ENCODE measurements at regions not wholly inside any gene's neighbourhood (a gene's known extent, or its start where the extent isn't known, plus 50 kb on each side); places are given as distances from the start of the nearest gene placed in this dataset.

- no peak overlapping the region for H3K4me3 Mint-ChIP-seq
- H3K27me3 ChIP-seq (ENCODE audit: insufficient read depth): no peaks in the 10 kb centered on the region
- no peaks in the 10 kb centered on the region for H3K36me3 ChIP-seq (ENCODE audit: insufficient read depth)
- peaks cover 19% of the 10 kb centered on the region for H3K4me1 ChIP-seq (ENCODE audit: insufficient read depth)
- peaks cover 23% of the 10 kb centered on the region for H3K4me1 Mint-ChIP-seq
- H3K9me2 ChIP-seq (ENCODE audit: insufficient read depth): no peaks in the 10 kb centered on the region
- H3K4me2 ChIP-seq: no peak overlapping the region
- H3K27me3 Mint-ChIP-seq (ENCODE audit: insufficient read depth, low read depth, poor library complexity): peaks cover 4% of the 10 kb centered on the region
- H3K79me2 ChIP-seq (replicated peaks; ENCODE audit: insufficient read depth): no peaks in the 10 kb centered on the region
- no peaks in the 10 kb centered on the region; the same call in 2 of the 3 replicates for H3K9me3 Mint-ChIP-seq
- TF ChIP-seq NANOG (IDR thresholded peaks at IDR 0.05; ENCODE audit: borderline replicate concordance) (no peak), ZNF462 (CRISPR knock-in tag; IDR thresholded peaks at IDR 0.05) (no peak), EZH2 (IDR thresholded peaks at IDR 0.05; ENCODE audit: low read depth, unreplicated experiment) (no peak), EZH2phosphoT487 (IDR thresholded peaks at IDR 0.05; ENCODE audit: unreplicated experiment) (no peak), POLR2AphosphoS5 (IDR thresholded peaks at IDR 0.05; ENCODE audit: low read depth) (no peak), CREB1 (CRISPR knock-in tag; IDR thresholded peaks at IDR 0.05; ENCODE audit: low read depth) (no peak), ZNF114 (CRISPR knock-in tag; IDR thresholded peaks at IDR 0.05) (no peak), ETS1 (IDR thresholded peaks at IDR 0.05) (no peak), CTCF (conservative IDR thresholded peaks at IDR 0.05; ENCODE audit: low read depth in 2 of 2) (no peak), JUNB (IDR thresholded peaks at IDR 0.05; ENCODE audit: unreplicated experiment) (no peak), REST (IDR thresholded peaks at IDR 0.05; ENCODE audit: unreplicated experiment) (no peak), ZNF331 (CRISPR knock-in tag; IDR thresholded peaks at IDR 0.05; ENCODE audit: low read depth) (no peak), STAT1 (IDR thresholded peaks at IDR 0.05; ENCODE audit: unreplicated experiment) (no peak)
- H3F3A ChIP-seq (replicated peaks; ENCODE audit: low read depth): no peaks in the 10 kb centered on the region
- no peak overlapping the region for H2AFZ ChIP-seq
- H4K20me1 ChIP-seq (replicated peaks; ENCODE audit: insufficient read depth): no peaks in the 10 kb centered on the region
- no peak overlapping the region for H3K27ac ChIP-seq (ENCODE audit: low read depth)
- H3K27ac Mint-ChIP-seq: no peak overlapping the region
- H3K4me3 ChIP-seq: no peak overlapping the region
- ATAC-seq: no peak
- DNase-seq (ENCODE audit: low spot score): no peak
- no peaks in the 10 kb centered on the region for H3K36me3 Mint-ChIP-seq (ENCODE audit: low read depth)
Observed at GRCh38 chr11:115927823-115928329, 423.7 kb upstream of the CADM1 start.
